ENCODE measurements at regions not wholly inside any gene's neighbourhood (a gene's known extent, or its start where the extent isn't known, plus 50 kb on each side); places are given as distances from the start of the nearest gene placed in this dataset.

DNA sequence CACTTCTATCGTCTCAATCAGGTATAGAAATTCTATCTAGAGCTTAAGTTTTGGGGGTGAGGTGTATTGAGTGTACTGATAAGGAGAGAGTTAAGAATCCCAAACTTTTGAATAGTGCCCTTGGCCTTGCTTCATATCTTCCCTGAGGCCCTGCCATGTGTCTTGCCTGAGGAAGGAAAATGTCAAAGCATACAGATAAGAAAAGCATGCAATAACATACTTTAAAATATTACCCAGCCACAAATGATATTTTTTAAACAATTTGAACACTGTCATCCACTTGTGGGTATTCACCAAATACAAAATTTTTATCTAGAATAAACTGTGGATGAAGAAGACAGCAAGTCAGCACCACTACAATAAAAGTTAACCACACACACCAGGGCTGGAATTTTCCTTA, 631.0 kb upstream of the ALCAM start:
- H3K23ac ChIP-seq (ENCODE audit: low read depth, low read length, poor library complexity), result no peak overlapping the region
- H4K91ac ChIP-seq (ENCODE audit: low read depth, low read length, poor library complexity), result no peak overlapping the region
- H3K9me3 ChIP-seq (replicated peaks in 1 of 2; ENCODE audit: control insufficient read depth in 2 of 2, insufficient read depth in 1 of 2, low read depth in 1 of 2, low read length in 2 of 2), result no peaks in the 10 kb centered on the region
- no peak overlapping the region for H3K14ac ChIP-seq (ENCODE audit: low read length)
- no peak overlapping the region for H2BK5ac ChIP-seq (ENCODE audit: low read length)
- H3K36me3 ChIP-seq (replicated peaks in 1 of 2; ENCODE audit: control insufficient read depth in 2 of 2, insufficient read depth in 2 of 2, low read length in 2 of 2), result no peaks in the 10 kb centered on the region
- no peak overlapping the region for H3K4me3 ChIP-seq (ENCODE audit: low read length in 2 of 2)
- no peak overlapping the region for H2BK12ac ChIP-seq (ENCODE audit: low read length)
- no peak overlapping the region for H2BK120ac ChIP-seq (ENCODE audit: low read depth, low read length)
- H3K79me1 ChIP-seq (ENCODE audit: low read depth, low read length), result no peaks in the 10 kb centered on the region
- no peak overlapping the region for H2AFZ ChIP-seq (ENCODE audit: low read length)
- 100% methylated on average over 1 of the region's 1 CpG; no CpG with 5 or more reads in 1 of the 2 donors for WGBS, 2 donors (ENCODE audit: extremely low coverage in 2 of 2, insufficient read length in 2 of 2, insufficient replicate concordance in 1 of 2)
- no peak overlapping the region for H3K4me2 ChIP-seq (ENCODE audit: insufficient read depth, low read length, poor library complexity, severe bottlenecking)
- H4K8ac ChIP-seq (ENCODE audit: low read depth, low read length), result no peak overlapping the region
- no peak overlapping the region for H2BK15ac ChIP-seq (ENCODE audit: low read length)
- no peak overlapping the region for H3K27ac ChIP-seq (replicated peaks; ENCODE audit: low read length)
- no peak overlapping the region for H3K18ac ChIP-seq (ENCODE audit: low read length)
- H2AK5ac ChIP-seq (ENCODE audit: low read depth, low read length), result no peak overlapping the region
- H3K4me1 ChIP-seq (ENCODE audit: control insufficient read depth in 2 of 2, insufficient read depth in 1 of 2, low read depth in 1 of 2, low read length in 2 of 2), result no peaks in the 10 kb centered on the region
- no peak overlapping the region for H3K4ac ChIP-seq (ENCODE audit: low read length)
- H3K9ac ChIP-seq (ENCODE audit: low read depth, low read length, poor library complexity), result no peak overlapping the region
- no peaks in the 10 kb centered on the region for H3K27me3 ChIP-seq (ENCODE audit: control insufficient read depth in 3 of 3, insufficient read depth in 3 of 3, low read depth in 1 of 3, low read length in 3 of 3)
- DNase-seq (ENCODE audit: low spot score), result no peak

DNA sequence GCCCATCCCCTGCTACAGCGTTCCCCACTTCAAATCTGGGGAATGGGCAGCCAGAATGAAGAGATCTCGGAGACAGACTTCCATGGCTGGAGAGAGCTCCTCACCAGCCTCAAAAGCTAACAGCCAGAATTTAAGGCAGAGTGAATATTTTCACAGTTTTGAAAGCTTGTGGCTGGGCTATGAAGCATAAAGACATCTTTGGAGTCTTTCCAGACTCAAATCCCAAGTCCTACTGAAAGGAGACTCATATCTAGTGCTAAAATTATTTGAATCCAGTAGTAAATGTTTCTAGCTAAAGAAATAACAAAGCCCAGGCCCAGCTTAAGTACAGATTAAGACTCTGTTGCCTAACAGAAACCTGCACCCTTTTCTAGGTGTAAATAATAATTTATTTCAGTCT, 628.4 kb upstream of the ALCAM start:
- no peak overlapping the region for H3K4me2 ChIP-seq (ENCODE audit: insufficient read depth, low read length, poor library complexity, severe bottlenecking)
- H2BK5ac ChIP-seq (ENCODE audit: low read length), result no peak overlapping the region
- H3K23ac ChIP-seq (ENCODE audit: low read depth, low read length, poor library complexity), result no peak overlapping the region
- H2AFZ ChIP-seq (ENCODE audit: low read length), result no peak overlapping the region
- no peak overlapping the region for H3K4me3 ChIP-seq (ENCODE audit: low read length in 2 of 2)
- no peak overlapping the region for H3K18ac ChIP-seq (ENCODE audit: low read length)
- no peak overlapping the region for H3K27ac ChIP-seq (replicated peaks; ENCODE audit: low read length)
- H3K9me3 ChIP-seq (replicated peaks in 1 of 2; ENCODE audit: control insufficient read depth in 2 of 2, insufficient read depth in 1 of 2, low read depth in 1 of 2, low read length in 2 of 2), result no peaks in the 10 kb centered on the region
- H2BK15ac ChIP-seq (ENCODE audit: low read length), result no peak overlapping the region
- H4K8ac ChIP-seq (ENCODE audit: low read depth, low read length), result no peak overlapping the region
- H3K4ac ChIP-seq (ENCODE audit: low read length), result no peak overlapping the region
- no peak overlapping the region for H2BK120ac ChIP-seq (ENCODE audit: low read depth, low read length)
- H3K79me1 ChIP-seq (ENCODE audit: low read depth, low read length), result no peaks in the 10 kb centered on the region
- H3K27me3 ChIP-seq (ENCODE audit: control insufficient read depth in 3 of 3, insufficient read depth in 3 of 3, low read depth in 1 of 3, low read length in 3 of 3), result no peaks in the 10 kb centered on the region
- H3K14ac ChIP-seq (ENCODE audit: low read length), result no peak overlapping the region
- no peaks in the 10 kb centered on the region for H3K36me3 ChIP-seq (replicated peaks in 1 of 2; ENCODE audit: control insufficient read depth in 2 of 2, insufficient read depth in 2 of 2, low read length in 2 of 2)
- H4K91ac ChIP-seq (ENCODE audit: low read depth, low read length, poor library complexity), result no peak overlapping the region
- no CpG with 5 or more reads among the region's 2 CpGs for WGBS, 2 donors (ENCODE audit: extremely low coverage in 2 of 2, insufficient read length in 2 of 2, insufficient replicate concordance in 1 of 2)
- H2AK5ac ChIP-seq (ENCODE audit: low read depth, low read length), result no peak overlapping the region
- H3K9ac ChIP-seq (ENCODE audit: low read depth, low read length, poor library complexity), result no peak overlapping the region
- DNase-seq (ENCODE audit: low spot score), result no peak
- H2BK12ac ChIP-seq (ENCODE audit: low read length), result no peak overlapping the region
- no peaks in the 10 kb centered on the region for H3K4me1 ChIP-seq (ENCODE audit: control insufficient read depth in 2 of 2, insufficient read depth in 1 of 2, low read depth in 1 of 2, low read length in 2 of 2)

DNA sequence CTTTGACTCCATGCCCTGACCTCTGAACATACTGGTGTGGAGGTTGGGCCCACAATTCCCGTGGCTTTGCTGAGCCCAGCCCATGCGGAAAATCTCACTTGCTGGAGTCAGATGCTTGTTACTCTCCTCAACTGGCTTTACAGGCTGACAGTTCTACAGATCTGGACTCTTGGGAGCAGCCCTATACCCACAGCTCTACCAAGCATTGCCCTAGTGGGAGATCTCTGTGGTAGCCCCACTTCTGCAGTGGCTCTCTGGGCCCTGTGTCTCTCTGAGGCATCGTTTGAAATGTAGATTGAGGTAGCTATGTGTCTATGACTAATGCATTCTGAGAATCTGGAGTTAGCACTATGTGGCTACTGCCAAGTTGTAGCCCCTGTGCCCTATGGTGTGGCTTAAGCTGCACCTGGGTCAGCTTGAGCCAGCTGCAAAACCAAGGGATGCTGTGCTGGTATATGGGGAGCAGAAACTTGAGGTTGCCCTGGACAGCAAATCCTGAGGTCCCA, 625.8 kb upstream of the ALCAM start:
- Histone ChIP-seq H3K9ac (ENCODE audit: low read depth, low read length, poor library complexity) (no peak overlapping the region), H3K23ac (ENCODE audit: low read depth, low read length, poor library complexity) (no peak overlapping the region), H3K79me1 (ENCODE audit: low read depth, low read length) (no peaks in the 10 kb centered on the region), H3K9me3 (replicated peaks in 1 of 2; ENCODE audit: control insufficient read depth in 2 of 2, insufficient read depth in 1 of 2, low read depth in 1 of 2, low read length in 2 of 2) (no peaks in the 10 kb centered on the region), H2BK15ac (ENCODE audit: low read length) (no peak overlapping the region), H3K27me3 (ENCODE audit: control insufficient read depth in 3 of 3, insufficient read depth in 3 of 3, low read depth in 1 of 3, low read length in 3 of 3) (no peaks in the 10 kb centered on the region), H2AFZ (ENCODE audit: low read length) (peak overlapping the region; percentile 34), H3K4ac (ENCODE audit: low read length) (no peak overlapping the region), H3K14ac (ENCODE audit: low read length) (no peak overlapping the region), H3K18ac (ENCODE audit: low read length) (peak overlapping the region; percentile 23), H3K36me3 (replicated peaks in 1 of 2; ENCODE audit: control insufficient read depth in 2 of 2, insufficient read depth in 2 of 2, low read length in 2 of 2) (no peaks in the 10 kb centered on the region), H4K8ac (ENCODE audit: low read depth, low read length) (no peak overlapping the region), H2BK5ac (ENCODE audit: low read length) (no peak overlapping the region), H3K4me2 (ENCODE audit: insufficient read depth, low read length, poor library complexity, severe bottlenecking) (no peak overlapping the region), H3K27ac (replicated peaks; ENCODE audit: low read length) (no peak overlapping the region), H4K91ac (ENCODE audit: low read depth, low read length, poor library complexity) (no peak overlapping the region), H3K4me3 (ENCODE audit: low read length in 2 of 2) (peak overlapping the region in 1 of 2 donors; percentile 26), H2BK120ac (ENCODE audit: low read depth, low read length) (no peak overlapping the region), H2AK5ac (ENCODE audit: low read depth, low read length) (no peak overlapping the region), H2BK12ac (ENCODE audit: low read length) (no peak overlapping the region), H3K4me1 (ENCODE audit: control insufficient read depth in 2 of 2, insufficient read depth in 1 of 2, low read depth in 1 of 2, low read length in 2 of 2) (no peaks in the 10 kb centered on the region)
- WGBS, 2 donors (ENCODE audit: extremely low coverage in 2 of 2, insufficient read length in 2 of 2, insufficient replicate concordance in 1 of 2), result no CpG with 5 or more reads among the region's 3 CpGs
- no peak for DNase-seq (ENCODE audit: low spot score)

DNA sequence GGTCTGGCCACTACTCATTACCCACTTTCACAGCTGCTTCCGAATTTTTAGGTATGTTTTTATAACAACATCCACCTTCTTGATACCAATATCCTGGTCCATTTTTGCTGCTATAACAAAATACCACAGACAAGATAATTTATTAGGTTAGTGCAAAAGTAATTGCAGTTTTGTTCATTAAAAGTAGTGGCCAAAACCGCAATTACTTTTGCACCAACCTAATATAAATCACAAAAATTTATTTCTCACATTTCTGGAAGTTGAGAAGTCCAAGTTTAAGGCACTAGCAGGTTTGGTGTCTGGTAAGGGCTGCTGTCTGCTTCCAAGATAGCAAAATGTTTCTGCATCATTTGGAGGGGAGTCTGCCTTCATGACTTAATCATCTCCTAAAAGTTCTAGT, 624.7 kb upstream of the ALCAM start:
- Histone ChIP-seq H2BK12ac (ENCODE audit: low read length) (no peak overlapping the region), H2AK5ac (ENCODE audit: low read depth, low read length) (no peak overlapping the region)
- no CpG with 5 or more reads among the region's 2 CpGs for WGBS, 2 donors (ENCODE audit: extremely low coverage in 2 of 2, insufficient read length in 2 of 2, insufficient replicate concordance in 1 of 2)

More for the DNA sequence above, 624.7 kb upstream of the ALCAM start:
- Histone ChIP-seq H4K8ac (ENCODE audit: low read depth, low read length) (no peak overlapping the region), H3K9me3 (replicated peaks in 1 of 2; ENCODE audit: control insufficient read depth in 2 of 2, insufficient read depth in 1 of 2, low read depth in 1 of 2, low read length in 2 of 2) (no peaks in the 10 kb centered on the region), H3K9ac (ENCODE audit: low read depth, low read length, poor library complexity) (no peak overlapping the region), H2BK5ac (ENCODE audit: low read length) (no peak overlapping the region), H2BK15ac (ENCODE audit: low read length) (no peak overlapping the region), H3K27ac (replicated peaks; ENCODE audit: low read length) (no peak overlapping the region), H3K4me1 (ENCODE audit: control insufficient read depth in 2 of 2, insufficient read depth in 1 of 2, low read depth in 1 of 2, low read length in 2 of 2) (no peaks in the 10 kb centered on the region), H4K91ac (ENCODE audit: low read depth, low read length, poor library complexity) (no peak overlapping the region), H2AFZ (ENCODE audit: low read length) (no peak overlapping the region), H3K14ac (ENCODE audit: low read length) (no peak overlapping the region), H3K4ac (ENCODE audit: low read length) (no peak overlapping the region), H3K36me3 (replicated peaks in 1 of 2; ENCODE audit: control insufficient read depth in 2 of 2, insufficient read depth in 2 of 2, low read length in 2 of 2) (no peaks in the 10 kb centered on the region), H3K4me2 (ENCODE audit: insufficient read depth, low read length, poor library complexity, severe bottlenecking) (no peak overlapping the region), H3K23ac (ENCODE audit: low read depth, low read length, poor library complexity) (no peak overlapping the region), H3K18ac (ENCODE audit: low read length) (no peak overlapping the region), H3K79me1 (ENCODE audit: low read depth, low read length) (no peaks in the 10 kb centered on the region), H3K27me3 (ENCODE audit: control insufficient read depth in 3 of 3, insufficient read depth in 3 of 3, low read depth in 1 of 3, low read length in 3 of 3) (no peaks in the 10 kb centered on the region), H2BK120ac (ENCODE audit: low read depth, low read length) (no peak overlapping the region), H3K4me3 (ENCODE audit: low read length in 2 of 2) (no peak overlapping the region)
- DNase-seq (ENCODE audit: low spot score), result no peak
